ENCODE measurements at regions not wholly inside any gene's neighbourhood (a gene's known extent, or its start where the extent isn't known, plus 50 kb on each side); places are given as distances from the start of the nearest gene placed in this dataset.

DNA sequence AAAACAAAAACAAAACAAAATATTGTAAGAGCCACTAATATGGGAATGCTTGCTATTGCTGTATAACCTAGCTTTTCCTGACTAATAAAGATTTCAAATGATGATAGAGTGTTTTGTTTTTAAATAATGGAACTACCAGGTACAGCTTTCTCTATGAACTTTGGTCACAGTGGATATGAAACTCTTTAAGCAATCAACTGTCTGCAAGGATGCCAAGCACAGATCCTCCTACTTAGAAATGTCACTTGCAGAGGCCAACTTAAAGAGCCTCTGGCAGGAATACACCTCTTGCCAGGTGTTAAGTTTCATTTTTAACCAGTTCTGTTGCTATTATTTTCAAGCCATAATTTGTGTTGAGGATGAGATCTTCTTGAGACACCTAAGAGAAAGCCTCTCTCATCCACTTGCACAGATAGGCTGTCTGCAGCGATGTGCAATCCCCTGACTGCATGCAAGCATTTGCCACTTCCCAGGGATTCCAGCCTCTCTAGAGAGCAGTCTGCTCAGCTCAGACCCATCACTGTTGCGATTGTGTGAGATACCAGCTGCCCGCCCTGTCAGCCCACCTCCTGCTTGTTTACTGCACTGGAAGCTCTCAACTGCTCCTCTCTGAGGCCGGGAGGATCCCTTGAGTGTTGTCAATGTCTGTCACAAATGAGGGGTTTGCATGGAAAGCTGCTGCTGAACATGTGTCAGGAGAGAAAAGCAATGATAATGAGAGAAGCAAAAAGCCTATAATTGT is 86.1 kb upstream of the SCG2 start:
- TF ChIP-seq, protein P1, sequence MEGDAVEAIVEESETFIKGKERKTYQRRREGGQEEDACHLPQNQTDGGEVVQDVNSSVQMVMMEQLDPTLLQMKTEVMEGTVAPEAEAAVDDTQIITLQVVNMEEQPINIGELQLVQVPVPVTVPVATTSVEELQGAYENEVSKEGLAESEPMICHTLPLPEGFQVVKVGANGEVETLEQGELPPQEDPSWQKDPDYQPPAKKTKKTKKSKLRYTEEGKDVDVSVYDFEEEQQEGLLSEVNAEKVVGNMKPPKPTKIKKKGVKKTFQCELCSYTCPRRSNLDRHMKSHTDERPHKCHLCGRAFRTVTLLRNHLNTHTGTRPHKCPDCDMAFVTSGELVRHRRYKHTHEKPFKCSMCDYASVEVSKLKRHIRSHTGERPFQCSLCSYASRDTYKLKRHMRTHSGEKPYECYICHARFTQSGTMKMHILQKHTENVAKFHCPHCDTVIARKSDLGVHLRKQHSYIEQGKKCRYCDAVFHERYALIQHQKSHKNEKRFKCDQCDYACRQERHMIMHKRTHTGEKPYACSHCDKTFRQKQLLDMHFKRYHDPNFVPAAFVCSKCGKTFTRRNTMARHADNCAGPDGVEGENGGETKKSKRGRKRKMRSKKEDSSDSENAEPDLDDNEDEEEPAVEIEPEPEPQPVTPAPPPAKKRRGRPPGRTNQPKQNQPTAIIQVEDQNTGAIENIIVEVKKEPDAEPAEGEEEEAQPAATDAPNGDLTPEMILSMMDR (IDR thresholded peaks at IDR 0.05) = no peak
- TF ChIP-seq POLR2AphosphoS5 (IDR thresholded peaks at IDR 0.05; ENCODE audit: insufficient read depth in 1 of 2, low read depth in 1 of 2) (no peak), POLR2A (IDR thresholded peaks at IDR 0.05) (no peak)

Data from vagina (tissue), 2 donors.